SK-N-SH (cell line): ENCODE measurements at regions not wholly inside any gene's neighbourhood (a gene's known extent, or its start where the extent isn't known, plus 50 kb on each side); places are given as distances from the start of the nearest gene placed in this dataset.
A peak's percentile ranks its signal among the peaks of the same experiment; 100 is the strongest.

Experiments used
- CTCF ChIA-PET: fragments of 300-600, 350-600 bp; formaldehyde crosslinking; extraction: SDS; loops from one replicate; lab custom pipeline; 2021; lab: Yijun Ruan, JAX
- POLR2A ChIA-PET: fragments of 350-600 bp; sonication (Branson Sonifier 250); formaldehyde crosslinking; extraction: SDS; loops from one replicate; lab custom pipeline; 2020; ENCODE audit warnings: antibody characterized with exemption, inconsistent platforms; lab: Yijun Ruan, JAX
- DNase-seq: peaks from one replicate; pipeline ENCODE4 v3.0.0; 2012
- H2AFZ ChIP-seq: fragments of 200-600 bp; sonication (generic); 2 replicates; pipeline ENCODE4 v1.8.1; 2016; ENCODE audit warnings: antibody characterized with exemption, mild to moderate bottlenecking, low read depth
- H3F3A ChIP-seq: fragments of 200-600 bp; sonication (generic); replicated peaks from 2 replicates; pipeline ENCODE3; 2016; ENCODE audit warnings: antibody characterized with exemption, mild to moderate bottlenecking; ENCODE audit not compliant: insufficient read depth
- H3K27ac ChIP-seq, 2 experiments: fragments of 200-500 bp in 1 of 2; fragments of 200-600 bp in 1 of 2; sonication (Bioruptor generic) in 1 of 2; sonication (generic), shearing (Covaris generic) in 1 of 2; 2 replicates each; pipeline versions ENCODE4 v1.5.1 to v1.6.1; 2014 to 2016; ENCODE audit warnings: low read depth in 2 of 2, inconsistent platforms in 1 of 2, low read length in 1 of 2, mild to moderate bottlenecking in 1 of 2, mixed read lengths in 1 of 2
- H3K27me3 ChIP-seq: fragments of 200-600 bp; sonication (generic), shearing (Covaris generic); 2 replicates; pipeline ENCODE4 v1.6.1; 2016; ENCODE audit warnings: mixed run types; ENCODE audit not compliant: insufficient read depth
- H3K36me3 ChIP-seq, 2 experiments: fragments of 200-500 bp in 1 of 2; fragments of 200-600 bp in 1 of 2; sonication (Bioruptor generic) in 1 of 2; sonication (generic) in 1 of 2; replicated peaks in 1 of 2; 2 replicates each; pipeline versions ENCODE3 to v1.5.1; 2014 to 2016; ENCODE audit warnings: low read length in 1 of 2, mild to moderate bottlenecking in 1 of 2; ENCODE audit not compliant: insufficient read depth in 2 of 2, control insufficient read depth in 1 of 2
- H3K4me1 ChIP-seq, 2 experiments: fragments of 200-500 bp in 1 of 2; fragments of 200-600 bp in 1 of 2; sonication (Bioruptor generic) in 1 of 2; sonication (generic), shearing (Covaris generic) in 1 of 2; 2 replicates each; pipeline versions ENCODE4 v1.5.1 to v1.6.1; 2014 to 2016; ENCODE audit warnings: low read depth in 1 of 2, low read length in 1 of 2, mixed run types in 1 of 2; ENCODE audit not compliant: insufficient read depth in 2 of 2, control insufficient read depth in 1 of 2
- H3K4me2 ChIP-seq: fragments of 200-600 bp; sonication (generic), shearing (Covaris generic); 2 replicates; pipeline ENCODE4 v1.6.1; 2017; ENCODE audit warnings: mixed run types
- H3K4me3 ChIP-seq, 2 experiments: fragments of 200-500 bp in 1 of 2; fragments of 200-600 bp in 1 of 2; sonication (Bioruptor generic) in 1 of 2; sonication (generic), shearing (Covaris generic) in 1 of 2; 2 replicates each; pipeline versions ENCODE4 v1.5.1 to v1.8.1; 2014 to 2016; ENCODE audit warnings: low read depth in 2 of 2, inconsistent platforms in 1 of 2, low read length in 1 of 2, mild to moderate bottlenecking in 1 of 2, mixed read lengths in 1 of 2, moderate library complexity in 1 of 2
- H3K79me2 ChIP-seq: fragments of 200-600 bp; sonication (generic); 2 replicates; pipeline ENCODE4 v1.8.1; 2017; ENCODE audit warnings: mild to moderate bottlenecking; ENCODE audit not compliant: insufficient read depth
- H3K9ac ChIP-seq: fragments of 200-600 bp; sonication (generic); 2 replicates; pipeline ENCODE4 v1.6.1; 2017; ENCODE audit warnings: mixed run types
- H3K9me2 ChIP-seq: fragments of 200-600 bp; sonication (generic); 2 replicates; pipeline ENCODE4 v1.6.1; 2017; ENCODE audit warnings: mixed run types
- H3K9me3 ChIP-seq: fragments of 200-600 bp; sonication (generic); 2 replicates; pipeline ENCODE4 v1.6.1; 2017; ENCODE audit warnings: mixed run types, mild to moderate bottlenecking, moderate library complexity
- H4K20me1 ChIP-seq: fragments of 200-600 bp; sonication (generic); 2 replicates; pipeline ENCODE4 v1.6.1; 2017; ENCODE audit warnings: mild to moderate bottlenecking, mixed run types; ENCODE audit not compliant: insufficient read depth
- CHD2 ChIP-seq: fragments of 150-350 bp; IDR thresholded peaks from 2 replicates; pipeline ENCODE4 v1.6.1; 2018; ENCODE audit warnings: low read length; ENCODE audit not compliant: partially characterized antibody
- EP300 ChIP-seq, 2 experiments: IDR thresholded peaks; 2 replicates each; pipeline versions ENCODE4 v1.4.0 to v1.6.1; 2012; ENCODE audit warnings: borderline replicate concordance in 1 of 2, low read depth in 1 of 2, low read length in 1 of 2
- FOSL2 ChIP-seq: IDR thresholded peaks from 2 replicates; pipeline ENCODE4 v1.4.0; 2012; ENCODE audit warnings: low read depth, mild to moderate bottlenecking, moderate library complexity, borderline replicate concordance
- FOXM1 ChIP-seq: IDR thresholded peaks from 2 replicates; pipeline ENCODE4 v1.4.0; 2012; ENCODE audit warnings: low read depth, mild to moderate bottlenecking
- GATA2 ChIP-seq: sonication (generic); formaldehyde crosslinking; IDR thresholded peaks from 2 replicates; pipeline ENCODE4 v1.5.0; 2020; ENCODE audit warnings: mild to moderate bottlenecking, missing genetic modification reagents
- JUND ChIP-seq: IDR thresholded peaks from 2 replicates; pipeline ENCODE4 v1.4.0; 2012
- MEF2A ChIP-seq: IDR thresholded peaks from 2 replicates; pipeline ENCODE4 v1.4.0; 2012; ENCODE audit warnings: low read depth, borderline replicate concordance
- MXI1 ChIP-seq: IDR thresholded peaks from 2 replicates; pipeline ENCODE4 v1.6.1; 2012; ENCODE audit warnings: mild to moderate bottlenecking, low read depth, low read length, improper control_type of control experiment
- NFIC ChIP-seq: IDR thresholded peaks from 2 replicates; pipeline ENCODE4 v1.4.0; 2012; ENCODE audit warnings: borderline replicate concordance
- NRF1 ChIP-seq: IDR thresholded peaks from 2 replicates; pipeline ENCODE4 v1.6.1; 2012; ENCODE audit warnings: low read depth, mild to moderate bottlenecking, low read length
- POLR2AphosphoS5 ChIP-seq: IDR thresholded peaks from 2 replicates; pipeline ENCODE4 v1.6.1; 2012; ENCODE audit warnings: low read depth, low read length
- RAD21 ChIP-seq: IDR thresholded peaks from 2 replicates; pipeline ENCODE4 v1.6.1; 2012; ENCODE audit warnings: mild to moderate bottlenecking, low read length
- RCOR1 ChIP-seq: fragments of 150-350 bp; IDR thresholded peaks from 2 replicates; pipeline ENCODE4 v1.6.1; 2017; ENCODE audit warnings: antibody characterized with exemption, low read length
- RFX5 ChIP-seq: IDR thresholded peaks from 2 replicates; pipeline ENCODE4 v1.6.1; 2012; ENCODE audit warnings: mild to moderate bottlenecking, improper control_type of control experiment, low read length
- RXRA ChIP-seq: IDR thresholded peaks from 2 replicates; pipeline ENCODE4 v1.4.0; 2012; ENCODE audit warnings: low read depth, mild to moderate bottlenecking, borderline replicate concordance
- SIN3A ChIP-seq: IDR thresholded peaks from 2 replicates; pipeline ENCODE4 v1.6.1; 2012; ENCODE audit warnings: low read depth, mild to moderate bottlenecking, low read length, moderate library complexity, borderline replicate concordance
- SMC3 ChIP-seq: IDR thresholded peaks from 2 replicates; pipeline ENCODE4 v1.6.1; 2012; ENCODE audit warnings: low read depth, low read length, improper control_type of control experiment
- TAF1 ChIP-seq: IDR thresholded peaks from 2 replicates; pipeline ENCODE4 v1.6.1; 2012; ENCODE audit warnings: low read depth, mild to moderate bottlenecking, low read length, moderate library complexity, borderline replicate concordance
- TCF12 ChIP-seq: IDR thresholded peaks from 2 replicates; pipeline ENCODE4 v1.4.0; 2012
- YY1 ChIP-seq: IDR thresholded peaks from 2 replicates; pipeline ENCODE4 v1.4.0; 2012; ENCODE audit warnings: low read depth, mild to moderate bottlenecking
- WGBS: methylation state at CpG from one replicate; pipeline ENCODE4 v1.1.6; 2017; ENCODE audit warnings: low lambda C conversion rate; 5-methylcytosine and 5-hydroxymethylcytosine counted together
- TF ChIP-seq, protein P1 (sequence below): IDR thresholded peaks from 2 replicates; pipeline ENCODE4 v1.4.0; 2012; ENCODE audit warnings: low read depth, borderline replicate concordance
- TF ChIP-seq, protein P2 (sequence below): fragments of 150-350 bp; IDR thresholded peaks from 2 replicates; pipeline ENCODE4 v1.6.1; 2016; ENCODE audit warnings: mild to moderate bottlenecking, low read depth, low read length
- TF ChIP-seq, protein P3 (sequence below): IDR thresholded peaks from 2 replicates; pipeline ENCODE4 v1.4.0; 2012; ENCODE audit warnings: low read depth, borderline replicate concordance
- TF ChIP-seq, protein P4 (sequence below): IDR thresholded peaks from 2 replicates; pipeline ENCODE4 v1.4.0; 2012; ENCODE audit warnings: low read depth
- TF ChIP-seq, protein P5 (sequence below): fragments of 200-600 bp; sonication (generic); IDR thresholded peaks from 2 replicates; pipeline ENCODE4 v1.6.1; 2017; ENCODE audit warnings: antibody characterized with exemption, mild to moderate bottlenecking, moderate library complexity
- TF ChIP-seq, protein P6 (sequence below): IDR thresholded peaks from 2 replicates; pipeline ENCODE4 v1.6.1; 2012; ENCODE audit warnings: mild to moderate bottlenecking, low read depth, low read length, moderate library complexity

DNA sequence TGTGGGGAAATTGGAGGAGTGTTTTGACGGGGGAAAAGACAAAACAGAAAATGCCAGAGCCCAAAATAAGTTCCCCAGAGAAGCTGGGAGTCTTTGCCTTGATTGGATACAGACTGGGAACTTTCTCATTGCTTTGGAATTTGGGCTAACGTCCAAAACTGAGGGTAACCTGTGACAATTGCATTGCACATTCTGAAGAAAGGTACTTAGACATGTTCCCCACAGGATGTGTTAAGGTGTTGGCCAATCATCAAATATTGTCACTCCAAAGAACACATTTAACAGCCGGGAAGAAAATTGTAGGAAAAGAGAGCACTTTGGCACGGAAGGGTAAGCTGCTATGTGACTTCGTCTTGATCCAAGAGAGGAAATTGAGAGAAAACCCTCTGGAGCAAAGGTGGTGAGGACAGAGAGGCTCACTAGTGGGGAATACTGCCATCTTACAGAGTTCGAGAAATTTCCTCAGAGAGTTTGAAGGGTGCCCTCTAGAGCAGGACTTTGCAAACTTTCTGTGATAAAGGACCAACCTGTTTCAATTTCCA, 619.5 kb upstream of the TBL1XR1 start:
- no peaks in the 10 kb centered on the region for H4K20me1 ChIP-seq
- H3K36me3 ChIP-seq = no peaks in the 10 kb centered on the region
- no peak for DNase-seq
- H3F3A ChIP-seq = no peaks in the 10 kb centered on the region
- no peak overlapping the region for H3K4me2 ChIP-seq
- ChIA-PET POLR2A (no interaction called here), CTCF (no interaction called here)
- no peaks in the 10 kb centered on the region for H3K9me3 ChIP-seq
- 55% methylated on average over 6 of the region's 6 CpGs for WGBS
- no peaks in the 10 kb centered on the region for H3K27me3 ChIP-seq
- H3K27ac ChIP-seq = peak overlapping the region in 1 of 2 experiments; percentile 60; a peak in 3 of 4 replicates
- H3K4me1 ChIP-seq = peaks cover 2 to 4% of the 10 kb centered on the region in 2 experiments; a peak in 2 of 4 replicates
- no peak overlapping the region for H2AFZ ChIP-seq
- H3K4me3 ChIP-seq = no peak overlapping the region
- no peaks in the 10 kb centered on the region for H3K9me2 ChIP-seq
- H3K79me2 ChIP-seq = no peaks in the 10 kb centered on the region
- H3K9ac ChIP-seq = no peak overlapping the region
- TF ChIP-seq, protein P1, sequence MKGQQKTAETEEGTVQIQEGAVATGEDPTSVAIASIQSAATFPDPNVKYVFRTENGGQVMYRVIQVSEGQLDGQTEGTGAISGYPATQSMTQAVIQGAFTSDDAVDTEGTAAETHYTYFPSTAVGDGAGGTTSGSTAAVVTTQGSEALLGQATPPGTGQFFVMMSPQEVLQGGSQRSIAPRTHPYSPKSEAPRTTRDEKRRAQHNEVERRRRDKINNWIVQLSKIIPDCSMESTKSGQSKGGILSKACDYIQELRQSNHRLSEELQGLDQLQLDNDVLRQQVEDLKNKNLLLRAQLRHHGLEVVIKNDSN = no peak
- TF ChIP-seq SIN3A = no peak
- TF ChIP-seq TAF1 = no peak
- TF ChIP-seq, protein P2, sequence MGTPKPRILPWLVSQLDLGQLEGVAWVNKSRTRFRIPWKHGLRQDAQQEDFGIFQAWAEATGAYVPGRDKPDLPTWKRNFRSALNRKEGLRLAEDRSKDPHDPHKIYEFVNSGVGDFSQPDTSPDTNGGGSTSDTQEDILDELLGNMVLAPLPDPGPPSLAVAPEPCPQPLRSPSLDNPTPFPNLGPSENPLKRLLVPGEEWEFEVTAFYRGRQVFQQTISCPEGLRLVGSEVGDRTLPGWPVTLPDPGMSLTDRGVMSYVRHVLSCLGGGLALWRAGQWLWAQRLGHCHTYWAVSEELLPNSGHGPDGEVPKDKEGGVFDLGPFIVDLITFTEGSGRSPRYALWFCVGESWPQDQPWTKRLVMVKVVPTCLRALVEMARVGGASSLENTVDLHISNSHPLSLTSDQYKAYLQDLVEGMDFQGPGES = no peak
- peak; percentile 52; the same call in 1 of the 2 replicates for TF ChIP-seq MEF2A
- 0 out of 2 replicates have a peak, but pooled peaks have one; percentile 10 for TF ChIP-seq SMC3
- no peak for TF ChIP-seq POLR2AphosphoS5
- TF ChIP-seq RAD21 = peak; percentile 48
- TF ChIP-seq RXRA = no peak
- no peak for TF ChIP-seq GATA2 (CRISPR knock-in tag)
- no peak for TF ChIP-seq RFX5
- no peak for TF ChIP-seq YY1
- no peak for TF ChIP-seq CHD2
- TF ChIP-seq EP300 (IDR thresholded peaks at IDR 0.05; ENCODE audit: borderline replicate concordance in 1 of 2, low read depth in 1 of 2, low read length in 1 of 2) = no peak
- peak; percentile 31; the same call in 1 of the 2 replicates for TF ChIP-seq FOSL2
- no peak for TF ChIP-seq NRF1
- TF ChIP-seq JUND = peak; percentile 20; the same call in 1 of the 2 replicates
- TF ChIP-seq, protein P3, sequence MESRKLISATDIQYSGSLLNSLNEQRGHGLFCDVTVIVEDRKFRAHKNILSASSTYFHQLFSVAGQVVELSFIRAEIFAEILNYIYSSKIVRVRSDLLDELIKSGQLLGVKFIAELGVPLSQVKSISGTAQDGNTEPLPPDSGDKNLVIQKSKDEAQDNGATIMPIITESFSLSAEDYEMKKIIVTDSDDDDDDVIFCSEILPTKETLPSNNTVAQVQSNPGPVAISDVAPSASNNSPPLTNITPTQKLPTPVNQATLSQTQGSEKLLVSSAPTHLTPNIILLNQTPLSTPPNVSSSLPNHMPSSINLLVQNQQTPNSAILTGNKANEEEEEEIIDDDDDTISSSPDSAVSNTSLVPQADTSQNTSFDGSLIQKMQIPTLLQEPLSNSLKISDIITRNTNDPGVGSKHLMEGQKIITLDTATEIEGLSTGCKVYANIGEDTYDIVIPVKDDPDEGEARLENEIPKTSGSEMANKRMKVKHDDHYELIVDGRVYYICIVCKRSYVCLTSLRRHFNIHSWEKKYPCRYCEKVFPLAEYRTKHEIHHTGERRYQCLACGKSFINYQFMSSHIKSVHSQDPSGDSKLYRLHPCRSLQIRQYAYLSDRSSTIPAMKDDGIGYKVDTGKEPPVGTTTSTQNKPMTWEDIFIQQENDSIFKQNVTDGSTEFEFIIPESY = no peak
- TF ChIP-seq MXI1 = no peak
- TF ChIP-seq, protein P4, sequence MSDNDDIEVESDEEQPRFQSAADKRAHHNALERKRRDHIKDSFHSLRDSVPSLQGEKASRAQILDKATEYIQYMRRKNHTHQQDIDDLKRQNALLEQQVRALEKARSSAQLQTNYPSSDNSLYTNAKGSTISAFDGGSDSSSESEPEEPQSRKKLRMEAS = no peak
- peak; percentile 72 for TF ChIP-seq NFIC
- TF ChIP-seq, protein P5, sequence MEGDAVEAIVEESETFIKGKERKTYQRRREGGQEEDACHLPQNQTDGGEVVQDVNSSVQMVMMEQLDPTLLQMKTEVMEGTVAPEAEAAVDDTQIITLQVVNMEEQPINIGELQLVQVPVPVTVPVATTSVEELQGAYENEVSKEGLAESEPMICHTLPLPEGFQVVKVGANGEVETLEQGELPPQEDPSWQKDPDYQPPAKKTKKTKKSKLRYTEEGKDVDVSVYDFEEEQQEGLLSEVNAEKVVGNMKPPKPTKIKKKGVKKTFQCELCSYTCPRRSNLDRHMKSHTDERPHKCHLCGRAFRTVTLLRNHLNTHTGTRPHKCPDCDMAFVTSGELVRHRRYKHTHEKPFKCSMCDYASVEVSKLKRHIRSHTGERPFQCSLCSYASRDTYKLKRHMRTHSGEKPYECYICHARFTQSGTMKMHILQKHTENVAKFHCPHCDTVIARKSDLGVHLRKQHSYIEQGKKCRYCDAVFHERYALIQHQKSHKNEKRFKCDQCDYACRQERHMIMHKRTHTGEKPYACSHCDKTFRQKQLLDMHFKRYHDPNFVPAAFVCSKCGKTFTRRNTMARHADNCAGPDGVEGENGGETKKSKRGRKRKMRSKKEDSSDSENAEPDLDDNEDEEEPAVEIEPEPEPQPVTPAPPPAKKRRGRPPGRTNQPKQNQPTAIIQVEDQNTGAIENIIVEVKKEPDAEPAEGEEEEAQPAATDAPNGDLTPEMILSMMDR = peak; percentile 28
- TF ChIP-seq RCOR1 = no peak
- TF ChIP-seq, protein P6, sequence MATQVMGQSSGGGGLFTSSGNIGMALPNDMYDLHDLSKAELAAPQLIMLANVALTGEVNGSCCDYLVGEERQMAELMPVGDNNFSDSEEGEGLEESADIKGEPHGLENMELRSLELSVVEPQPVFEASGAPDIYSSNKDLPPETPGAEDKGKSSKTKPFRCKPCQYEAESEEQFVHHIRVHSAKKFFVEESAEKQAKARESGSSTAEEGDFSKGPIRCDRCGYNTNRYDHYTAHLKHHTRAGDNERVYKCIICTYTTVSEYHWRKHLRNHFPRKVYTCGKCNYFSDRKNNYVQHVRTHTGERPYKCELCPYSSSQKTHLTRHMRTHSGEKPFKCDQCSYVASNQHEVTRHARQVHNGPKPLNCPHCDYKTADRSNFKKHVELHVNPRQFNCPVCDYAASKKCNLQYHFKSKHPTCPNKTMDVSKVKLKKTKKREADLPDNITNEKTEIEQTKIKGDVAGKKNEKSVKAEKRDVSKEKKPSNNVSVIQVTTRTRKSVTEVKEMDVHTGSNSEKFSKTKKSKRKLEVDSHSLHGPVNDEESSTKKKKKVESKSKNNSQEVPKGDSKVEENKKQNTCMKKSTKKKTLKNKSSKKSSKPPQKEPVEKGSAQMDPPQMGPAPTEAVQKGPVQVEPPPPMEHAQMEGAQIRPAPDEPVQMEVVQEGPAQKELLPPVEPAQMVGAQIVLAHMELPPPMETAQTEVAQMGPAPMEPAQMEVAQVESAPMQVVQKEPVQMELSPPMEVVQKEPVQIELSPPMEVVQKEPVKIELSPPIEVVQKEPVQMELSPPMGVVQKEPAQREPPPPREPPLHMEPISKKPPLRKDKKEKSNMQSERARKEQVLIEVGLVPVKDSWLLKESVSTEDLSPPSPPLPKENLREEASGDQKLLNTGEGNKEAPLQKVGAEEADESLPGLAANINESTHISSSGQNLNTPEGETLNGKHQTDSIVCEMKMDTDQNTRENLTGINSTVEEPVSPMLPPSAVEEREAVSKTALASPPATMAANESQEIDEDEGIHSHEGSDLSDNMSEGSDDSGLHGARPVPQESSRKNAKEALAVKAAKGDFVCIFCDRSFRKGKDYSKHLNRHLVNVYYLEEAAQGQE = no peak
- no peak for TF ChIP-seq FOXM1
- TF ChIP-seq TCF12 = peak; percentile 69
